ENCODE measurements at regions not wholly inside any gene's neighbourhood (a gene's known extent, or its start where the extent isn't known, plus 50 kb on each side); places are given as distances from the start of the nearest gene placed in this dataset.

GRCh38 chr18:38576916-38577315 lies 1011.3 kb upstream of the CELF4 start:
- TF ChIP-seq POLR2A (IDR thresholded peaks at IDR 0.05): no peak
- no peak for TF ChIP-seq CTCF (IDR thresholded peaks at IDR 0.05)

All from ovary (tissue), 3 donors.